Prostate gland (tissue), 2 donors: ENCODE measurements at regions not wholly inside any gene's neighbourhood (a gene's known extent, or its start where the extent isn't known, plus 50 kb on each side); places are given as distances from the start of the nearest gene placed in this dataset.

Source experiments
- DNase-seq: peaks from one replicate; pipeline ENCODE4 v3.0.0-alpha.2; 2019; ENCODE audit warnings: low spot score
- H3K27ac ChIP-seq, 2 donors: fragments of 200-600 bp; sonication (generic); 2 replicates each; pipeline ENCODE4 v1.5.1; 2017 to 2019
- H3K27me3 ChIP-seq: fragments of 200-600 bp; sonication (generic); replicated peaks from 2 replicates; pipeline ENCODE4 v1.5.1; 2019; ENCODE audit not compliant: insufficient read depth
- H3K36me3 ChIP-seq, 2 donors: fragments of 200-600 bp; sonication (generic); 1 replicate in 1 of 2; 2 replicates in 1 of 2; pipeline versions ENCODE4 v1.5.1 to v1.8.1; 2017 to 2019
- H3K4me1 ChIP-seq: fragments of 200-600 bp; sonication (generic); replicated peaks from 2 replicates; pipeline ENCODE4 v1.5.1; 2019
- H3K4me3 ChIP-seq, 2 donors: fragments of 200-600 bp; sonication (generic); 2 replicates each; pipeline ENCODE4 v1.5.1; 2017 to 2019
- H3K9me3 ChIP-seq: fragments of 200-600 bp; sonication (generic); 2 replicates; pipeline ENCODE4 v1.5.1; 2017
- POLR2A ChIP-seq: fragments of 450-650 bp; IDR thresholded peaks from one replicate; pipeline ENCODE4 v1.6.1; 2016; ENCODE audit warnings: antibody characterized with exemption, mild to moderate bottlenecking
- POLR2AphosphoS5 ChIP-seq: sonication (generic); formaldehyde crosslinking; IDR thresholded peaks from one replicate; pipeline ENCODE4 v1.6.1; 2017; ENCODE audit warnings: antibody characterized with exemption
- WGBS: methylation state at CpG from one replicate; pipeline ENCODE4 v1.1.5; 2018; 5-methylcytosine and 5-hydroxymethylcytosine counted together
- intact Hi-C: fragments of 100-400 bp; cut with DNase I; formaldehyde crosslinking; loops from one replicate; pipeline ENCODE4 v1.14.2; 2022
- TF ChIP-seq, protein P1 (sequence below), 4 experiments: fragments of 200-600 bp in 2 of 4; fragments of 450-650 bp in 2 of 4; sonication (generic) in 2 of 4; IDR thresholded peaks; 1 replicate in 3 of 4; 2 replicates in 1 of 4; pipeline ENCODE4 v1.5.1; 2016 to 2019; ENCODE audit warnings: antibody characterized with exemption in 4 of 4, mild to moderate bottlenecking in 2 of 4, moderate library complexity in 2 of 4

DNA sequence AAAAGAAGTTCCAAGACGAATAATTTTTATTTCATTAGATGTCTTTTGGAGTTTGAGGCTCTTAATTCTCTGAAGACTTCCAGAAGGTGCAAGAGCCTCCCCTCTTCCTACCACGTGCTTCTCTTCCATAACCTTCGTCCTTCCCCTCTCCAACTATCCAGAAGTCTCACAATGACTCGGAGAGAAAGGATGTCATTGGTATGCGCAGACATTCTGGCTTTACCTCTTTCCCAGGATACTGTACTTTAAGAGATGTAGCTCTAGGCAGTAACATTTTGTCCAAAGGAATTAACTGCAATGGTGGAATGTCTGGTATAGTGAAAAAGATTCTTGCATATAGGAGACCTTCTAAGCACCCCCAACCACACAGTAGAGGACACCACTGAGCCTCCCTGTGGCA lies 249.0 kb upstream of the OSR1 start:
- DNase-seq: no peak
- H3K4me1 ChIP-seq: no peaks in the 10 kb centered on the region
- no peaks in the 10 kb centered on the region for H3K9me3 ChIP-seq
- no peak overlapping the region for H3K27ac ChIP-seq
- 87% methylated on average over 5 of the region's 5 CpGs for WGBS
- intact Hi-C loops: no loop called here
- no peaks in the 10 kb centered on the region for H3K36me3 ChIP-seq
- TF ChIP-seq POLR2AphosphoS5 (no peak), POLR2A (no peak)
- TF ChIP-seq, protein P1, sequence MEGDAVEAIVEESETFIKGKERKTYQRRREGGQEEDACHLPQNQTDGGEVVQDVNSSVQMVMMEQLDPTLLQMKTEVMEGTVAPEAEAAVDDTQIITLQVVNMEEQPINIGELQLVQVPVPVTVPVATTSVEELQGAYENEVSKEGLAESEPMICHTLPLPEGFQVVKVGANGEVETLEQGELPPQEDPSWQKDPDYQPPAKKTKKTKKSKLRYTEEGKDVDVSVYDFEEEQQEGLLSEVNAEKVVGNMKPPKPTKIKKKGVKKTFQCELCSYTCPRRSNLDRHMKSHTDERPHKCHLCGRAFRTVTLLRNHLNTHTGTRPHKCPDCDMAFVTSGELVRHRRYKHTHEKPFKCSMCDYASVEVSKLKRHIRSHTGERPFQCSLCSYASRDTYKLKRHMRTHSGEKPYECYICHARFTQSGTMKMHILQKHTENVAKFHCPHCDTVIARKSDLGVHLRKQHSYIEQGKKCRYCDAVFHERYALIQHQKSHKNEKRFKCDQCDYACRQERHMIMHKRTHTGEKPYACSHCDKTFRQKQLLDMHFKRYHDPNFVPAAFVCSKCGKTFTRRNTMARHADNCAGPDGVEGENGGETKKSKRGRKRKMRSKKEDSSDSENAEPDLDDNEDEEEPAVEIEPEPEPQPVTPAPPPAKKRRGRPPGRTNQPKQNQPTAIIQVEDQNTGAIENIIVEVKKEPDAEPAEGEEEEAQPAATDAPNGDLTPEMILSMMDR (IDR thresholded peaks at IDR 0.05): no peak
- no peak overlapping the region for H3K4me3 ChIP-seq
- H3K27me3 ChIP-seq: no peaks in the 10 kb centered on the region

DNA sequence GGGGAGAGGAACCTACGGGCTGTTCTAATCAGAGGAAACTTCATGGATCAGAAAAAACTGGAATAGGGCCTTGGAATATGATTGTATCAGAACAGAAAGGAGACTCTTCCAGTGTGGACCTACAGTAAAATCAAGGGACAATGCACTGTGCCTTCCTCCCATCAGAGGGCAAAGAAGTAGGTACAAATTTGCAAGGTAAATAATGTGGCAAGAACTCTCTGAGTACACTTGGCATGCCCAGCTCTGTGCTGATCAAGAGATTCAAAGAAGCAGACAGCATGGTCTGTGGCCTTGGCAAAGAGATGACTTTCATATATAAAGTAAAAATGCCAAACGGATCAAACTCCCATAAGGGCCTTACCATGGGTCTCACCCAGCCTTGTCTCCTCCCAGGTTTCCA lies 242.6 kb upstream of the OSR1 start:
- H3K9me3 ChIP-seq: no peaks in the 10 kb centered on the region
- DNase-seq: no peak
- H3K27ac ChIP-seq: no peak overlapping the region
- intact Hi-C loops: no loop called here
- H3K4me1 ChIP-seq: no peaks in the 10 kb centered on the region
- WGBS: 69% methylated on average over 2 of the region's 2 CpGs
- no peak for TF ChIP-seq POLR2AphosphoS5
- TF ChIP-seq POLR2A: no peak
- TF ChIP-seq, protein P1 (IDR thresholded peaks at IDR 0.05): no peak
- H3K27me3 ChIP-seq: no peaks in the 10 kb centered on the region
- H3K36me3 ChIP-seq: no peaks in the 10 kb centered on the region
- no peak overlapping the region for H3K4me3 ChIP-seq

DNA sequence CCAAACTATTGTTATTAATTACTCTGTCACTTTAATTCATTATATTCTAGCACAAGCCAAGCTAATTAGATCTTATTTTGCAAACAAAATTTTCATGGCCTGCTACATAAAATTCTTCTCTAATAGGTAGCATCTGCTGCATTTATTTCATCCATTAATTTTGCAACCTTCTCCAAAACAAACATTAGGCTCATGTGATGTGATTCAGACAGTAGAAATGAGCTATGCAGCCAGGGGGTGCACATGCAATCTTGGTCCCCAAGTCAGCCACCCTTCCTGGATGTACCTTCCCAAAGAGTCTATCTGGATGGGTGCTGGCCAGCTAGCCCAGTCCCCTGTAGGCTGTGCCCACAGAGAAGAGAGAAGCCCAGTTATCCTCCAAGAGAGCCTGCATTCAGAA lies 242.1 kb upstream of the OSR1 start:
- H3K36me3 ChIP-seq: no peaks in the 10 kb centered on the region
- no peak for DNase-seq
- H3K4me3 ChIP-seq: no peak overlapping the region
- H3K9me3 ChIP-seq: no peaks in the 10 kb centered on the region
- no peak for TF ChIP-seq POLR2AphosphoS5
- TF ChIP-seq, protein P1 (IDR thresholded peaks at IDR 0.05): no peak
- TF ChIP-seq POLR2A: no peak
- no peaks in the 10 kb centered on the region for H3K4me1 ChIP-seq
- intact Hi-C loops: no loop called here
- H3K27me3 ChIP-seq: no peaks in the 10 kb centered on the region
- no peak overlapping the region for H3K27ac ChIP-seq

DNA sequence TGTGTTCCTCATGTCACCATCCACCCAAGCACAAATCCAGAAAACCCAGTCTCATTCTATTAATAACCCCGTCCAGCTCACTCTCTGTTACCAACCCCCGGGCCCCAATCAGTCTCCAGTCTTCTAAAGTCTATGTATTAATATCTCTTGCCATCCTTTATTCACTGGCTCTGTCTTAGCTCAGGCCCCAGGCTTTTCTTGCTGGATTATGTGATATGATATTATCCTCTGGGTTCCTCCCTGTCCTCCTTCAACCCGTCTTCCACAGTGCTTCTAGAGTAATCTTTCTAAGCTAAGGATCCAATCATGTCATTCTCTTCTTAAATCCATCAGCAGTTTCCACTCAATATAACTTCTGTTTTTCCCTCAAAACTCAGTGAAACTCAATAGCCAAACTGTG lies 240.5 kb upstream of the OSR1 start:
- 91% methylated on average over 3 of the region's 3 CpGs for WGBS
- Histone ChIP-seq H3K27ac (no peak overlapping the region), H3K4me3 (no peak overlapping the region), H3K9me3 (no peaks in the 10 kb centered on the region), H3K27me3 (no peaks in the 10 kb centered on the region), H3K4me1 (no peaks in the 10 kb centered on the region), H3K36me3 (no peaks in the 10 kb centered on the region)
- no peak for DNase-seq
- TF ChIP-seq, protein P1 (IDR thresholded peaks at IDR 0.05): no peak
- TF ChIP-seq POLR2A: no peak
- no peak for TF ChIP-seq POLR2AphosphoS5
- intact Hi-C loops: no loop called here

DNA sequence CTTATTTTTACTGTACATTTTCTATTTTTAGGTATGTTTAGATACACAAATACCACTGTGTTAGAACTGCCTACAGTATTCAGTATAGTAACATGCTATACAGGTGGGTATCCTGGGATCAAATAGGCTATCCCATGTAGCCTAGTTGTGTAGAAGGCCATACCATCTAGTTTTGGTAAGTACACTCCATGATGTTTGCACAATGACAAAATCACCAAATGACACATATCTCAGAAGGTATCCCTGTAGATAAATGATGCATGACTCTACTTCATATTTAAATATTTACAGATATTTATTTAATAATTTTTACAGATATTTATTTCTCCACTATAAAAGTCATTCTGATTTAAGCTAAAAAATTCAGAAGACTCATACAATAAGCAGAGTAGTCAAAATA lies 233.8 kb upstream of the OSR1 start:
- intact Hi-C loops: no loop called here
- no peaks in the 10 kb centered on the region for H3K36me3 ChIP-seq
- no peak overlapping the region for H3K4me3 ChIP-seq
- no peaks in the 10 kb centered on the region for H3K27me3 ChIP-seq
- no peak overlapping the region for H3K27ac ChIP-seq
- TF ChIP-seq POLR2A (no peak), POLR2AphosphoS5 (no peak)
- TF ChIP-seq, protein P1 (IDR thresholded peaks at IDR 0.05): no peak
- H3K9me3 ChIP-seq: no peaks in the 10 kb centered on the region
- H3K4me1 ChIP-seq: no peaks in the 10 kb centered on the region
- DNase-seq: no peak
